Tibial artery (tissue), 4 donors: ENCODE measurements at regions not wholly inside any gene's neighbourhood (a gene's known extent, or its start where the extent isn't known, plus 50 kb on each side); places are given as distances from the start of the nearest gene placed in this dataset.

Experiments used
- DNase-seq, 2 donors: peaks; one replicate each; pipeline ENCODE4 v3.0.0-alpha.2; 2019
- H3K27ac ChIP-seq, 2 donors: fragments of 200-600 bp; sonication (generic) in 1 of 2; 1 replicate in 1 of 2; 2 replicates in 1 of 2; pipeline ENCODE4 v1.5.1; 2018 to 2019; ENCODE audit warnings: mild to moderate bottlenecking in 1 of 2
- H3K27me3 ChIP-seq, 2 donors: fragments of 200-600 bp; sonication (generic) in 1 of 2; one replicate each; pipeline versions ENCODE4 v1.5.1 to v1.6.0; 2016 to 2019
- H3K36me3 ChIP-seq, 3 donors: fragments of 200-600 bp; sonication (generic) in 2 of 3; one replicate each; pipeline ENCODE4 v1.5.1; 2016 to 2019; ENCODE audit warnings: mild to moderate bottlenecking in 2 of 3
- H3K4me1 ChIP-seq, 4 donors: fragments of 200-600 bp; sonication (generic) in 2 of 4; 1 replicate in 3 of 4; 2 replicates in 1 of 4; pipeline ENCODE4 v1.5.1; 2016 to 2019
- H3K4me3 ChIP-seq, 2 donors: fragments of 200-600 bp; sonication (generic) in 1 of 2; 1 replicate in 1 of 2; 2 replicates in 1 of 2; pipeline ENCODE4 v1.5.1; 2018 to 2019; ENCODE audit warnings: mild to moderate bottlenecking in 2 of 2
- H3K9me3 ChIP-seq, 3 donors: fragments of 200-600 bp; sonication (generic) in 1 of 3; one replicate each; pipeline ENCODE4 v1.5.1; 2016 to 2019
- CTCF ChIP-seq, 2 experiments: fragments of 200-600 bp in 1 of 2; fragments of 450-650 bp in 1 of 2; IDR thresholded peaks; one replicate each; pipeline ENCODE4 v1.5.1; 2017 to 2019; ENCODE audit warnings: antibody characterized with exemption in 2 of 2, mild to moderate bottlenecking in 1 of 2, moderate library complexity in 1 of 2
- intact Hi-C: fragments of 100-400 bp; cut with DNase I; formaldehyde crosslinking; loops from one replicate; pipeline ENCODE4 v1.15.0; 2023; ENCODE audit warnings: low total_unique reads

GRCh38 chr5:4700871-4701270 is 439.3 kb upstream of the ADAMTS16 start:
- TF ChIP-seq CTCF (IDR thresholded peaks at IDR 0.05) = no peak
- Histone ChIP-seq H3K27ac (no peak overlapping the region), H3K4me3 (no peak overlapping the region), H3K36me3 (no peaks in the 10 kb centered on the region), H3K4me1 (no peaks in the 10 kb centered on the region), H3K27me3 (no peaks in the 10 kb centered on the region), H3K9me3 (no peaks in the 10 kb centered on the region)
- DNase-seq = no peak
- intact Hi-C loops = no loop called here

DNA sequence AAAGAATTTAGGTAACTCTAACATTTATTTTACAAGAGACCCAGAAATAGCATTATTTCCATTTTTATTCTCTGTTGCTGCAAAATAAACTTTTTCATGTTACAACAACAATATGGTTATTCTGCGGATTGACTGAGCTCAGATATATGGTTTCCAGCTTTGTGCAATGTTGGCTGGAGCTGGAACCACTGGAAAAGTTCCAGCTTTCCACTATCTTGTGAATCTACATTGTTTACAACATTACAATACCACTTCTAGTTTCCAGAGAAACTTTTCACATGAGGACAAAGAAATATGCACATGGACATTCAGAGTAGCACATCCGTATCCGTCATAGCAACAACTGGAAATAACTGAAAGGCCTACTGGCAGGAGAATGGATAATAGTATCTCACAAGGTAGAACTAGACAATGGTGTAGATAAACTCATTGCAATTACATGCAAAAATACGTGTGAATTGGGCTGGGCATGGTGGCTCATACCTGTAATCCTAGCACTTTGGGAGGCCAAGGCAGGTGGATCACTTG is 436.1 kb upstream of the ADAMTS16 start:
- Histone ChIP-seq H3K4me3 (no peak overlapping the region), H3K9me3 (no peaks in the 10 kb centered on the region), H3K36me3 (no peaks in the 10 kb centered on the region), H3K27ac (no peak overlapping the region), H3K27me3 (no peaks in the 10 kb centered on the region), H3K4me1 (no peaks in the 10 kb centered on the region)
- intact Hi-C loops = no loop called here
- TF ChIP-seq CTCF (IDR thresholded peaks at IDR 0.05) = no peak
- DNase-seq = no peak

DNA sequence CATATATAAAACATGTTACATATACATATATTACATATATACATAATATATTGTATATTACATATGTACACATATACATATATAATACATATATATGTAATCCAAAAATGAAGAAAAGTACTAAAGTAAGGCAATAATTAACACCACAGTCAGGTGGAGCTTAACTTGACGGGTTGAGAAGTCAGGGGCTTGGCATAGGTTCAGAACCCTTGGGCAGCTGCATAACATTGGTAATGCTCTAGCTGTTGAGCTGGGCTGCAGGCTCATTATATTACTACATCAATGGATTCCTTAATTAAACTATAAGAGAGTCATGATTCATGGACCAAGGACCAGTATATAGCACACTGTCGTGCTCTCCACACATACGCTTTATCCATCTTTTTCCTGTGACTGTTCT is 435.2 kb upstream of the ADAMTS16 start:
- H3K4me3 ChIP-seq = no peak overlapping the region
- no peaks in the 10 kb centered on the region for H3K36me3 ChIP-seq
- H3K27ac ChIP-seq = no peak overlapping the region
- TF ChIP-seq CTCF (IDR thresholded peaks at IDR 0.05) = no peak
- no peaks in the 10 kb centered on the region for H3K27me3 ChIP-seq
- intact Hi-C loops = no loop called here
- DNase-seq = no peak
- no peaks in the 10 kb centered on the region for H3K9me3 ChIP-seq
- no peaks in the 10 kb centered on the region for H3K4me1 ChIP-seq

GRCh38 chr5:4716781-4717180 is 423.3 kb upstream of the ADAMTS16 start:
- Histone ChIP-seq H3K4me1 (no peaks in the 10 kb centered on the region), H3K27ac (no peak overlapping the region), H3K9me3 (no peaks in the 10 kb centered on the region), H3K36me3 (no peaks in the 10 kb centered on the region), H3K27me3 (no peaks in the 10 kb centered on the region), H3K4me3 (no peak overlapping the region)
- DNase-seq = no peak
- intact Hi-C loops = no loop called here
- TF ChIP-seq CTCF (IDR thresholded peaks at IDR 0.05) = no peak

GRCh38 chr5:4717446-4717845 is 422.7 kb upstream of the ADAMTS16 start:
- Histone ChIP-seq H3K4me3 (no peak overlapping the region), H3K27ac (no peak overlapping the region), H3K27me3 (no peaks in the 10 kb centered on the region), H3K36me3 (no peaks in the 10 kb centered on the region), H3K9me3 (no peaks in the 10 kb centered on the region), H3K4me1 (no peaks in the 10 kb centered on the region)
- TF ChIP-seq CTCF (IDR thresholded peaks at IDR 0.05) = no peak
- intact Hi-C loops = no loop called here
- DNase-seq = no peak

- H3K9me3 ChIP-seq = no peaks in the 10 kb centered on the region
- H3K27me3 ChIP-seq = no peaks in the 10 kb centered on the region
- intact Hi-C loops = no loop called here
- no peak for DNase-seq
- TF ChIP-seq CTCF (IDR thresholded peaks at IDR 0.05) = no peak
- no peaks in the 10 kb centered on the region for H3K4me1 ChIP-seq
- H3K4me3 ChIP-seq = no peak overlapping the region
- H3K27ac ChIP-seq = no peak overlapping the region
- H3K36me3 ChIP-seq = no peaks in the 10 kb centered on the region
These were observed 419.3 kb upstream of the ADAMTS16 start for GRCh38 chr5:4720831-4721230.
